NT2/D1 (cell line): ENCODE measurements at regions not wholly inside any gene's neighbourhood (a gene's known extent, or its start where the extent isn't known, plus 50 kb on each side); places are given as distances from the start of the nearest gene placed in this dataset.

Experiments used
- YY1 ChIP-seq: IDR thresholded peaks from 2 replicates; pipeline ENCODE4 v1.6.1; 2011; ENCODE audit not compliant: insufficient read length, insufficient read depth
- ZNF274 ChIP-seq: IDR thresholded peaks from 2 replicates; pipeline ENCODE4 v1.6.1; 2011; ENCODE audit warnings: mild to moderate bottlenecking, low read depth, low read length

GRCh38 chr13:22141716-22142115, 470.8 kb downstream of the FGF9 start:
- TF ChIP-seq ZNF274 (no peak), YY1 (no peak)
